Stimulated activated CD4-positive, alpha-beta T cell treated with anti-CD3 and anti-CD28 coated beads, Interleukin-4, amount 100 ng/mL, for 4 hours (primary cell): ENCODE measurements at regions not wholly inside any gene's neighbourhood (a gene's known extent, or its start where the extent isn't known, plus 50 kb on each side); places are given as distances from the start of the nearest gene placed in this dataset.
"Not testable (repeated sequence)": the region's sequence is repeated elsewhere in the genome, so short reads cannot be mapped to it uniquely, and the experiment has no call there.

Source experiments
- DNase-seq, 2 experiments: peaks; one replicate each; pipeline ENCODE4 v3.0.0-alpha.2; 2020

GRCh38 chr3:153379516-153379915 lies 217.5 kb downstream of the RAP2B start:
- no peak for DNase-seq

- DNase-seq, result no peak
Measured at GRCh38 chr3:153385343-153385742, 223.3 kb downstream of the RAP2B start.

DNA sequence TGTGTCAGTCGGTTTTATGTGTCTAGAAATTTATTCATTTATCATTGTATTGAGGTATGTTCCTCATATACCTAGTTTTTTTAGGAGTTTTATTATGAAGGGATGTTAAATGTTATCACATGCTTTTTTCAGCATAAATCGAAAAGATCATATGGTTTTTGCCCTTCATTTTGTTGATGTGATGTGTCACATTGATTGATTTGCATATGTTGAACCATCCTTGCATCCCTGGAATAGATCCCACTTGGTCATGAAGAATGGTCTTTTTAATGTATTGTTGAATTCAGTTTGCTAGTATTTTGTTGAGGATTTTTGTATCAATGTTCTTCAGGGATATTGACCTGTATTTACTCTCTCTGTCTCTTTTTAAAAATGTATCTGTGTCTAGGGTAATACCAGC lies 230.3 kb downstream of the RAP2B start:
- no peak for DNase-seq

DNA sequence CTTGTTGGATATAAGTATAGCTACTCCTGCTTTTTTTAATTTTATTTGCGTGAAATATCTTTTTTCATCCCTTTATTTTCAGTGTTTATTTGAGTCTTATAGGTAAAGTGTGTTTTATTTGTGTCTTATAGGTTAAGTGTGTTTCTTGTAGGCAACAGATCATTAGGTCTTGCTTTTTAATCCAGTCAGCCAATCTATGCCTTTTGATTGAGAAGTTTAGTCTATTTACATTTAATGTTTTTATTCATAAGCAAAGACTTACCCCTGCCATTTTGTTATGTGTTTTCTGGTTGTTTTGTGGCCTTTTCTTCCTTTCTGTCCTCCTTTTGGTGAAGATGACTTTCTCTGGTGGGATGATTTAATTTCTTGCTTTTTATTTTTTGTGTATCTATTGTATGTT lies 232.0 kb downstream of the RAP2B start:
- no peak for DNase-seq

GRCh38 chr3:153396581-153396980 lies 234.6 kb downstream of the RAP2B start:
- no peak for DNase-seq

DNA sequence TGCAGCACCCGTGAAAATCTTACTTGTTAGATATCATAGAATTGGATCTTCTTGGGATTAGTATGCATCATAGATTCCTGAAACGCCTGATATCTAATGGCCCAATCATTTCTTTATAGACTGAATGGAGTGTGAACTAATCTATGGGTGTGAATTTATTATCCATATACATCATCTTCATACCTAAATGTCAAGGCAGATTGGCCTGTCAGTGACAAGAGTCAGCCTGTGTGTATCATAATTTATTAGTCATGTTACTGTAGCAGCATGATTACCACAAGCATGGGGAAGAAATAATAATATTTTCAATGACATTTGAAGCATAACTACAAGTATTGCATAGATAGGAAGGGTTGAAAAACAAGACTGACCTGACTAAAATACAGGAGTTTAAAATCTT lies 235.8 kb downstream of the RAP2B start:
- no peak for DNase-seq

DNA sequence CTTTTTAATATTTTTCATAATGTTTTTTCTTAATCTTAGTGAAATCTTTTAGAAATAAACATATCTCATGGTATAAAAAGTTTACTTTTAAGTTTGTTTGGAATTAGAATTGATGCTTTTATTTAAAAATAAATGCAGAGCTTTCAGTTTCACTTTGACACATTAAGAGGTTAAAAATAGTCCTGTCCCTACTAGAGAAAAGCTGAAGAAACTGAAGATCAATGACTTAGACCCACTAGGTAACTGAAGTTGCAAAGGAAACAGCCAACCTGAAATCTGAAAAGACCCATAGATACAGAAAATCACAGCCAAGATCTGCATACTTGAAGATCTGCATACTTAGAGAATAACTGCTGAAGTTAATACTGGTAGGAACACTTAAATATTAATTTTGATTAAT lies 237.6 kb downstream of the RAP2B start:
- no peak for DNase-seq

GRCh38 chr3:153400641-153401040 lies 238.6 kb downstream of the RAP2B start:
- no peak for DNase-seq

GRCh38 chr3:153404157-153404556 lies 242.1 kb downstream of the RAP2B start:
- no peak for DNase-seq

DNA sequence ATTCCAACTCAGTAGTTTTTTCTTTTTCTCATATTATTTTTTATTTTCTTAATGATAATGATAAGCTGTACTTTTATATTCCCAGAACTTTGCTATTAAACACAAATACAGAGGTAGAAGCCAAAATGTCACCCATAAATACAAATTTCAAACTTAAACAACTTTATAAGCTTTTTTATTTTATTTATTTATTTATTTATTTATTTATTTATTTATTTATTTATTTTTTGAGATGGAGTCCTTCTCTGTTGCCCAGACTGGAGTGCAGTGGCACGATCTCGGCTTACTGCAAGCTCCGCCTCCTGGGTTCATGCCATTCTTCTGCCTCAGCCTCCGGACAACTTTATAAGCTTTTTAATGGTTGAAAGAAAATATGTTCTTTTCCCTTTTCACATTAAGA lies 243.3 kb downstream of the RAP2B start:
- not testable (repeated sequence) for DNase-seq

DNA sequence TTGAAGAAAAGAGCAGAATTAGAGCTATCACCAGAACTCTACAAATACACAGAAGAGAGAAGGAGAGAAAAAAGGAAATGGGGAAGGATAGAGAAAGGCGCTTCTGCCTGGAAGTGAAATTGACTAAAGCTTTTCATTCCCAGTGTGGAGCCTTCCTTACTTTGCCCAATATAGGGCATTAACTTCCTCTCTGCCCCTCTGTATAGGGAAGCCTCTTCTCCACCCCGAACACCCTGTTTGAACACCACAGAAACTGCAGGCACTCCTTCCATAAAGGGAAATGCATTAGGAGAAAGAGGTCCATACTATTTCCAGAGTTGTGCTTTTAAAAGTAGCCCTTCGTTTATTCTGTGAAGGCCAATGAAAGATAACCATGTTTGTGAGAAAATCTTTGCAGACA lies 248.5 kb downstream of the RAP2B start:
- no peak for DNase-seq

- DNase-seq, result no peak
Measured at GRCh38 chr3:153414982-153415381, 253.0 kb downstream of the RAP2B start.

GRCh38 chr3:153422314-153422713 lies 260.3 kb downstream of the RAP2B start:
- no peak for DNase-seq

DNA sequence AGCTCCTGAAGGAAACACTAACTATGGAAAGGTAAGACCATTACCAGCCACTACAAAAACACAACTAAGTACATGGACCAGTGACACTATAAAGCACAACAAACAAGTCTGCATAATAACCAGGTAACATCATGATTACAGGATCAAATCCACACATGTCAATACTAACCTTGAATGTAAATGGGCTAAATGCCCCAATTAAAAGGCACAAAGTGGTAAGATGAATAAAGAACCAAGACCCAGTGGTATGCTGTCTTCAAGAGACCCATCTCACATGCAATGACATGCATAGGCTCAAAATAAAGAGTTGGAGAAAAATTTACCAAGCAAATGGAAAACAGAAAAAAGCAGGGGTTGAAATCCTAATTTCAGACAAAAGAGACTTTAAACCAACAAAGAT lies 261.8 kb downstream of the RAP2B start:
- DNase-seq, result not testable (repeated sequence)

DNA sequence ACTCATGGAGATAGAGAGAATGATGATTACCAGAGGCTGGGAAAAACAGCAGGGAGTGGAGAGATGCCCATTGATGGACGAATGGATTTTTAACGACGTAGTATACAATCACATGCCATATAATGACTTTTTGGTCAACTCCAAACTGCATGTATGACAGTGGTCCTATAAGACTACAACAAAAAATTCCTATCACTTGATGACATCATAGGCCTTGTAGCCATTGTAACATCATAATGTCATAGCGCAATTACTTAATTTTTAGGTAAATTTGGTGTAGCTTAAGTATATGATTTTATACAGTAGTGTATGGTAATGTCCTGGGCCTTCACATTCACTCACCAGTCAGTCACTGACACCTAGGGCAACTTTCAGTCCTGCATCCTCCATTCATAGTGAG lies 264.3 kb downstream of the RAP2B start:
- DNase-seq, result no peak

DNA sequence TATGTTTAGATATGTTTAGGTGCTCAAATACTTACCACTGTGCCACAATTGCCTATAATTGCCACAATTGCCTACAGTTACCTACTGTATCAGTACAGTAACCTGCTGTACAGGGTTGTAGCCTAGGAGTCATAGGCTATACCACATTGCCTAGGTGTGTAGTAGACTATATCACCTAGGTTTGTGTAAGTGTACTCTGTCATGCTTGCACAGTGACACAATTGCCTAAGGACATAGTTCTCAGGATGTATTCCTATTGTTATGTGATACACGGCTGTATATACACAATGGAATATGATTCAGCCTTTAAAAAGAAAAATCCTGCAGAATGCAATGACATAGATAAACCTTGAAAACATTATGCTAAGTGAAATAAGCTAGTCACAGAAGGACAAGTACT lies 264.8 kb downstream of the RAP2B start:
- no peak for DNase-seq

DNA sequence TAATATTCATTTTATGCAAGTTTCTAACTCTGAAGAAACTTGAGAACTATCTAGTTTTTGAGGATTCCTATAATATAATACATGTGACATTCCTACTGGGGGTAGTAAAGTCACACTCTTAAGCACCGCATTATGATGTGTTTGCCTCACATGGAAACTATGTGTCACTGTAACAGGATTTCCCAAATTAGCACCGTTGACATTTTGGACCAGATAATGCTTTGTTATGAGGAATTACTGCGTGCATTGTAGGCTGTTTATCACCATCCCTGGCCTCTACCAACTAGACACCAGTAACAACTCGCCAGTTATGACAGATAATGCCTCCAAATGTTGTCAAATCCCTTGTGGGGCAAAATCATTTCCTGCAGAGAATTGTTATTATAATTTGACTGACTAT lies 267.8 kb downstream of the RAP2B start:
- DNase-seq, result no peak

DNA sequence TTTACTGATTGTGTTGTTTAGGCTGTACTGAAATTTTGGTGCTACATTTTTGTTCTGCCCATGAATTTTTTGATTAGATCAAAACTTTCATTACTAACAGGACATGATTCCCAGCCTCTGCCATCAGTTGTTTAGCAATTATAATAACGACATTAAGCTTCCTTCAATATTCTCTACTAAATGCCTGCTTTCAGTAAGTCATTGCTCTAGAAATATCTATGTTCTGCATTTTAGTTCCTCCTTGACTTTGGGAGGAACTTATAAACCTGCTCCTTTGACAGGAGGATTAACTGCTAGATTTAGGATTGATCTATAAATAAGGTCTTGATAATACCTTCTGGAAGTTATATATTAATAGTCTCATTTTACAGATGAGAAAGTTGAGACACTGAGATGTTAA lies 269.1 kb downstream of the RAP2B start:
- DNase-seq, result no peak

DNA sequence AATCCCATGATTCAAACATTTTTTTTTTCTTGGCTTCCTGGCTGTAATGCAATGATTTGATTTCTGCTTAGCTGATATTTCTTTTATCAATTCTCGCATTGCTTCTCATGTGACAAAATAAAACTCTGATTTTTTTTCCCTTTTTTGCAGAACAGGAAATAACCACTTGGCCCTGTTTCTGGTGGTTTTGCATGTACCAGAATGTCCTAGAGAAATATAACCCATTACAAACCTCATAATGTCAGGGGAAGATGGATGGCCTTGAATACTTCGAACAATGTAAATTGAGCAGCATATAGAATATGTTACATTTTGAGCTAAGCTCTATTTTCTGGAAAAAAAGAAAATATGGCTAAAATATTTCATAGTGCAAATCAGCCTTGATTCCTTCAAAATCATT lies 275.6 kb downstream of the RAP2B start:
- DNase-seq, result no peak

DNA sequence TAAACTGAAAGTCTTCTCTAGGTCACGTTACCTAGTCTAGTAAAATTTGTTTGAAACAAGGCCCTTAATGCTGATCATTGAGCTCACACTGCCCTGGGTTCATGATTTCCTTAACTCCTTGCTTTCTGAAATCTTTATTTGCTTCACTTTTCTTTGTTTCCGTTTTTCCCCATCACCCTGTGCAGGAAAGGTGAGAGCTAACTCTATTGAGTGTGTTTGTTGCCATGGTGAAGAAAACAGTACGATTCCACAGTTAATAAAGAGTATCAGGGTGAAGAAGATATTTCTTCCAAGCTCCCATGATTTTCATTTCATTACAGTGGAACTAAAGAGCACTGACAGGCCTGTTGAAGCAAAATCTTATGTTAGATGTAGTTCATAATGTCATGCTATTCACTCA lies 276.2 kb downstream of the RAP2B start:
- no peak for DNase-seq

DNA sequence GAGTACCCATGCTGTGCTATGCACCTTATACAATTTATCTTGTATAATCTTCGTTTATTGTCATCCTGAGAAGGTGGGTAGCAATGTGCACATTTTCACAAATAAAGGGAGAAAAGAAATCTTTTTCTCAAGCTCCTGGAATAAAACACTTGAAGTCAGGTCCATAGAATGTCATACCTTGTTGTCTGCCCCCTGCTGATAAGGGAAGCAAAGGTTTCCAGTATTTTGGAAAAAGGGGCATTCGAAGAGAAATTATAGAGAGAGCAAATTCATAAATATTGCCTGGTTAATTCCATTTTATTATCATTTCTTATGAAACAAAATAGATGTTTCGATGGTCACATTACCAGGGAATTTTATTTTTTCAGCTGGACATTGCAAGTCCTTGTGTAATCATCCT lies 277.8 kb downstream of the RAP2B start:
- DNase-seq, result no peak

- no peak for DNase-seq
Measured at GRCh38 chr3:153440311-153440710, 278.3 kb downstream of the RAP2B start.

- DNase-seq, result no peak
Measured at GRCh38 chr3:153442386-153442785, 280.4 kb downstream of the RAP2B start.

GRCh38 chr3:153442799-153443487 lies 280.9 kb downstream of the RAP2B start:
- DNase-seq, result no peak

- DNase-seq, result no peak
Measured at GRCh38 chr3:153443961-153444360, 281.9 kb downstream of the RAP2B start.

GRCh38 chr3:153445817-153446216 lies 283.8 kb downstream of the RAP2B start:
- no peak for DNase-seq
